ENCODE measurements at regions not wholly inside any gene's neighbourhood (a gene's known extent, or its start where the extent isn't known, plus 50 kb on each side); places are given as distances from the start of the nearest gene placed in this dataset.

GRCh38 chr11:26777372-26777808 lies 55.5 kb upstream of the SLC5A12 start:
- DNase-seq = no peak

DNA sequence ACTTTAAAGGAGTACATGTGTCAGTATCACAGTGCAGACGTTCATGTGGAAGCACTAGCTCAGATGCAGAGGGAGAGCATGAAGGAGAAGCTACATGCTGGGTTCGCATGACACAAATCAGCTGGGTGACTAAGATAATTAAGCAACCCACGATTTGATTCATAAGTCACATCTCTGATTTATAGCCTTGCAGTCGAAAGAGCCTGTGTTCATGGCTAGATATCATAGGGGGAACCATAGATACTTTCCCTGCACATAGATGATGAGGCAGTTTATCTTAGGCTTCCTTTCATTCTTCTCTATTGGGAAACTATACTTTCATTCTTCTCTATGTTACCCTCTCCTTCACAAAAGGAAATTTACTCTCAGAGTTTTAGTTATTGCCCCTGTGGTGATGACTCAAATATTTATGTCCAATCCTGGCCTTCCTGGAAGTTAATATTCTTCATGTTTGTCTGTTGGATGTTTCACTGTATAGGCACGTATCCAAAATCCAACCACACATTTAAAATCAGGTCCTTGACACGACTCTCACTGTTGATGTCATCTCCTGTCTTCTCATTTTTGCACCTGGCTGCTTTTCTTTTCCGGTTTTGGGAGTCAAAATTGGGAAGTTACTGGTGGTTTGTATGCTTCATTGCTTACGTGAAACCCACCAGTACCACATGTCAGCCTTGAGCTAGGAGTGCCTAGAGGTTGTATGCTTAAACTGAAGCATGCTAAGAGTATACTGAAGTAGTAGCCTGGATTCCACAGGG lies 56.3 kb upstream of the SLC5A12 start:
- DNase-seq = no peak

- DNase-seq = no peak
Measured at GRCh38 chr11:26779074-26779865, 57.4 kb upstream of the SLC5A12 start.

DNA sequence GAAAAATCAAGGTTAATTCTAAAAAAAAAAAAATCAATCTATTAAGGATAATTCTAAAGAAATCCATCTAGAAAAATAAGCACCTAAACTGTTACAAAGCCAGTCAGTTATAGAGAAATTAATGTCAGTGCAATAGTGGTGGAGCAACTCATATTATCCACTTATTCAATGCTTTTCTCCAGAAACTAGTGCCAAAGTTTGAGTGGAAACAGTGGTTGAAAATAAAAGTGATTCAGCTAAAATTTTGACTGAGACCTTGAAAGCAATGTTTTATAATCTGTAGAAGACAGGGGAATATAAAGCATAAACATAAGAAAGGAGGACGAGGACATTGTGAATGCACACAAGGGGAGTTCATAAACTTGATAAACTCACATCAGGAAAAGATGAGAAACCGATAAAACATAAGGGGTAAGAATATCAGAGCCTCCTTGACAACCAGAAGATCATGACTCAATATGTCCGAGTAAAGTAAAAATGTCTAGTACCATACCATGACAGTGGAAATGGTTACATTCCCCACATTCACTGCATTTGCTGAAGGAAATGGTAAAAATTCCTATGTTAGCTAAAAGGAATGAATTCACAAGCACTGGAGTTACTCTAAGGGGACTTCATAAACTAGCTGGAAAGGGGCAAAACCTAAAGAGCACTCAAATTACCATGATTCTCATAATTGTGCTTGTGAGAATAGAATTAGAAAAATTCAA lies 58.7 kb upstream of the SLC5A12 start:
- no peak for DNase-seq

DNA sequence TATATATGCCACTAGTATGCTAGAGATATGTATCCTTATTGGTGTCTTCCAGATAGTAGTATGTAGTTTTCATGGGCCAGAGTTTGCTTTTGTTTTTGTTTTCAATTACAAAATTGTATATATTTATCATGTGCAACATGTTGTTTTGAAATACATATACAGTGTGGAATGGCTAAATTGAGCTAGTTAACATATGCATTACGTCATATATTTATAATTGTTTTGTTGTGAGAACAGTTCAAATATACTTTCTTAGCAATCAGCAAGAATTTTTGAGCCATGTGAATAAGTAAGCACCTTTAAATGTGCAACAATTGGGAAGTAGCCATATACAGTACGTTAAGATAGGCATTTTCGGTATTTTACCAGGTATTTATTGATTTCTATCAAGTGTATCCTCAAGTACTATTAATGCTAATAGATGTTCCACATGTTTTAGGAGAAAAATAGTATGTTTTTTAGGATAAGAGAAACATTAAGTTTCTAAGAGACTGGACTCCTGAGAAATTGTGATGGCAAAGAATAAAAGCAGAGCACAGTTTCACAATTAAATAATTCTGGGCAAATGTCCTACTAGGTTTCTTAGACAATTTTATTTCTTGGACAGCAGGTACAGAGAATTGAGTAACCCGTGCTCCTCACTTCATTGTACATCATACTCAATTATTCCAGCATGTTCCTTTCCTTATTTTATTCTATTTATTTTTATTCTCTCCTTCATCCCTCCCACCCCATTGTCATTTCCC lies 60.5 kb upstream of the SLC5A12 start:
- no peak for DNase-seq

DNA sequence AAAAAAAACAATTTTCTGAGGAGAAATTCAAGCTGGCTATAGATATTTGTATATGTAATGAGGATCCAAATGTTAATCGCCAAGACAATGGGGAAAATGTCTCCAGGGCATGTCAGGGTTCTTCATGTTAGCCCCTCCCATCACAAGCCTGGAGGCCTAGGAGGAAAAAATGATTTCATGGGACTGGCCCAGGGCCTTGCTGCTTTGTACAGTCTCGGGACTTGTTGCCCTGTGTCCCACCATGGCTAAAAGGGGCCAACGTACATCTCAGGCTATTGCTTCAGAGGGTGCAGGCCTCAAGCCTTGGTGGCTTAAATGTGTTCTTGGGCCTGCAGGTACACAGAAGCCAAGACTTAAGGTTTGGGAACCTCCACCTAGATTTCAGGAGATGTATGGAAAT lies 62.1 kb upstream of the SLC5A12 start:
- peak; percentile 0 for DNase-seq

DNA sequence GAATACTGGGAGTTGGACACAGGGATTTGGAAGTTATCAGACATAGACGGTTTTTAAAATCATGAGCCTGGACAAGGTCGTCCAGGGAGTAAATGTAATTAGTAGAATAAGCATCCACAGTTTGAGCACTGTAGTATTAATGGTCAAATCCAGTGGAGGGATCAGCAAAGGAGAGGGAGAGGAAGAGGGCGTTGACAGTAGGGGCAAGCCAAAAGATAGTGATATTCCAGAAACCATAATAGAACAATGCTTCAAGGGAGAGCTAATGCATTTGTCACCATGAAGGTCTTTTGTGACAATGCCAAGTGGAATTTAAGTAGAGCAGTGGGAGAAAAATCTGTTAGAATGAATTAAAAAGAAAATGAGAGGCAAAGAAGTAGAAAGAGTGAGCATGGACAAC lies 68.9 kb upstream of the SLC5A12 start:
- DNase-seq = no peak

GRCh38 chr11:26792941-26793340 lies 71.1 kb upstream of the SLC5A12 start:
- DNase-seq = no peak

GRCh38 chr11:26793487-26793886 lies 71.6 kb upstream of the SLC5A12 start:
- DNase-seq = no peak

GRCh38 chr11:26801601-26802000 lies 79.7 kb upstream of the SLC5A12 start:
- DNase-seq = no peak

DNA sequence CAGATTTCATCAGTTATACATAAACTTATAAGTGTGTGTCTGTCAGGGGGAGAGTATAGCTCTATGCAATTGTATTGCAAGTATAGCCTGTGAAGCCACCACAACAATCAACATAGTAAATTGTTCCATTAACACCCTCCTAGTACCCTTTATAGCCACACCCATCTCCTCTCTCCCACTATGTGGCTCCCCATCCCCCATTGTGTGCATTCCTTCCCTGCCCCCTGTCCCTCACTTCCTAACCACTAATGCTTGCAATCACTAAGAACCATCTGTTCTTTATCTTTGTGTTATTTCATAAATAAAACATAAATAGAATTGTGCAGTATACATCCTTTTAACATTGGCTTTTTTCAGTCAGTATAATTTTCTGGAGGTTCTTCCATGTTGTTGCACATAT lies 83.1 kb upstream of the SLC5A12 start:
- DNase-seq = no peak

DNA sequence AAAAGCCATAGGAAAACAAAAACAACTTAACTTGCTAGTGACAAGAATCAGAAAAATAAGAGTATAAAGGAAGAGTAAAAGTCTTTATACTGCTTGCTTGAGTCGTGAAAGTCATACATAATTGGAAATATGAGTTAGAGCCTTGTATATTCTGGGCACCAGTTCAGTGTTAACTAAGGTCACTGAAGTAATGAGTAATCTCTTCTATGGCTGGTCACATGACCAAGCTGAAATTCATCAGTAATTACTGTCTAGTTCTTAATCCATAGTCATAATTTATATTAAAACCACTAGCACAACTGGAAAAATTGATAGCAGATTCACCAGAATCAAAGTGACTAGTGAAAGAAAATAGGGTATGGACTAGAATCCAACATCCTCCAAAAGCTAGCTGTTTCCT lies 84.4 kb upstream of the SLC5A12 start:
- DNase-seq = no peak

GRCh38 chr11:26820739-26821138 lies 98.9 kb upstream of the SLC5A12 start:
- no peak for DNase-seq

DNA sequence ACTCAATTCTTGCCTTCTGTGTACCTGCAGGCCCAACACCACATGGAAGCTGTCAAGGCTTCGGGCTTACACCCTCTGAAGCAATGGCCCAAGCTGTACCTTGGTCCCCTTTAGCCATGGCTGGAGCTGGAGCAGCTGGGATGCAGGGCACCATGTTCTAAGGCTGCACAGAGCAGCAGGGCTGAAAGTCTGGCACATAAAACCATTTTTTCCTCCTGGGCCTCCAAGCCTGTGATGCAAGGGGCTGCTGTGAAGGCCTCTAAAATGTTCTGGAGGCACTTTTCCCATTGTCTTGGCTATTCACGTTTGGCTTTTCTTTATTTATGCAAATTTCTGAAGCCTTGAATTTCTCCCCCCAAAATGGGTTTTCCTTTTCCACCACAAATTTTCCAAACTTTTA lies 102.1 kb upstream of the SLC5A12 start:
- DNase-seq = no peak

DNA sequence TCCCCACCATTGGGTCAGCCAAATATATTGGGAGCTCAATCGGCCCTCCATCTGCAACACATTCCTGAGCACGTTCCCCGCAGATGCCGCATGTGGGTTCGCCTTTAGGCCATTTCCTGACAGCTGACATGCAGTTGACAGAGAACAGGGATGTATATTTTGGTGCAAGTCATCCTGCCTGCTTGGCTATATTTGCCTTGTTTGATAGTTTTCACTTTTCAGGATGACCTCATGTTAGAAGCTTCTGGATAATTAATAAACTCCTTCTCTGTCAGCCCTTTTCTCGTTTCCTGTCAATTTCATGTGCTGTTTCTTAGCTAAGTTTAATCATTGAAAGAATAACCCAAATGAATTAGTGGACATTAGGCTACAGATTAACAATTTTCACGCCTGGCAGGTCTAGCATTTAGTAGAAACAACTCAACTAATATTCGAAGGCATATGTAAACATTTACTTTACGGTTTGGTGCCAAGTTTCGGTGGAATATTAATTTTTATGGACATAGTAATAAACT lies 105.8 kb upstream of the SLC5A12 start:
- DNase-seq = no peak

GRCh38 chr11:26828288-26828687 lies 106.4 kb upstream of the SLC5A12 start:
- no peak for DNase-seq

GRCh38 chr11:26830218-26830617 lies 108.4 kb upstream of the SLC5A12 start:
- DNase-seq = no peak

DNA sequence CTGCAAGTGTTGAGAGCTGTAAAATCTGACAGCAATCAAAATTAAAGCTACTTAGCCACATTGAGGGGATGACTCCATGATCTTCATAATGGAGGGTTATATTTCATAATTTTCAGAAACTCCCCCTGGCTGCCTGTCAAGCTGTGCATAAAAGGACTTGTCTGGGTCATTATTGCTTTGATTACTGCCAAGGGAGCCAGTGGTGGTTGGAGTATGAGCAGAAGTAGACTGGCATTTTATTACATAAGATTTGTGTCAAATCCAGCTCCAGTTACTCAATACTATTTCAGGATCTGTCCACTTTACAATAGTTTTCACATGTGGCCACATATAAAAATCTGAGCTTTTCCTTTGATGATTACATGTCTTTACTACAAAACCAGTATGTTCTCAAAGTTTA lies 108.9 kb upstream of the SLC5A12 start:
- DNase-seq = no peak

DNA sequence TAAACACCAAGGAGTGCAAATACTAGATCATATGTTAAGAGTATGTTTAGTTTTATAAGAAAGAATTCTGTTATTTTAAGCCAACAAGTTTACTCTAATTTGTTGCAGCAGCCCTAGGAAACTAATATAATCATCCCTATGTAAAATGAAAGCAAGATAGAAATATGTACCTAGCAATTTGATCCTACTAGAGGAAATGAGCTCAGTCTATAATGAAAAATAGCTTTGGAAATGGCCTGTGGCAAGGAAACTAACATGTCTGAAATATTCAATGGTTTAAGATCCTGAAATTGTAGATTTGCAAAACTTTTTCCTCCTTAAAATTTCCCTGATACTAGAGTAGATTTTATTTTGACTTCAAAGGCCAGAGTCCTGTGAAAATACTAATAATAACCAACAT lies 112.7 kb upstream of the SLC5A12 start:
- DNase-seq = no peak

DNA sequence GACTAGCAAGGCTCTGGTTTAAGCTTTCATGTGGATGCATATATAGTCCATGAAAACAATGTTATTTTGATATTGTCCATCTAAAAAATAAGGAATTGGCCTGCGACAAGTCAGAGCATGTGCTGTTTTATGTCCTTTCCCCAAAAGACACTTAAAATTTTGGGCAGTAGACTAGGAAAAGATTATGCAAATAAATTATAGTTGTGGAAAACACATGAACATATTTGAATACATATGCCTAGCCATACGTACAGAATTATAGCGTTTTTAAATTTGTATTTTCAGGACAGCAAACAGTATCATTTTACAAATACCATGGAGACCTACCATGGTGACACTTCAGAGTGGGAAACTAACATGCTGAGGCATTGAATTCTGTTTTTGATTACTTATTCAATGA lies 113.8 kb upstream of the SLC5A12 start:
- DNase-seq = no peak

GRCh38 chr11:26837154-26837553 lies 115.3 kb upstream of the SLC5A12 start:
- no peak for DNase-seq

GRCh38 chr11:26839911-26840698 lies 118.2 kb upstream of the SLC5A12 start:
- DNase-seq = no peak
